ENCODE measurements at regions not wholly inside any gene's neighbourhood (a gene's known extent, or its start where the extent isn't known, plus 50 kb on each side); places are given as distances from the start of the nearest gene placed in this dataset.
"Not testable (repeated sequence)": the region's sequence is repeated elsewhere in the genome, so short reads cannot be mapped to it uniquely, and the experiment has no call there.

DNA sequence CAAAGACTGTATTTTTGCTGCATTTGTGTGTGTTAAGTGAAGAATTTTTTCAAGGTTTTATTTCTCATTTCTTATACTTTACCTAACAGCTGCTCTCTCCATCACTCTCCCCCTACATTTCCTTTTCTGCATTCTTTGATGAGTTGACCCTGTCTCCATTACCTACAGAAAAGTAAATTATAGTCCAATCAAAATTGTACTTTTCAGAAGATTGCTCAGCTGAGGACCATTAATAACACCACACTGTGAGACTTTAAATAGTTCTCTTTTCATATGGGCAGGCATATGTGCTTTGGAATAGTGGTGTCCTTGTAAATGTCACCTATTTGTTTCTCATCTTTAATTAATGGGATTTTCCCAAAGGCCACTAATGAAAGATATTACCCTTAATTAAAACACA lies 234.7 kb upstream of the GPR149 start:
- DNase-seq (ENCODE audit: low spot score), result no peak

DNA sequence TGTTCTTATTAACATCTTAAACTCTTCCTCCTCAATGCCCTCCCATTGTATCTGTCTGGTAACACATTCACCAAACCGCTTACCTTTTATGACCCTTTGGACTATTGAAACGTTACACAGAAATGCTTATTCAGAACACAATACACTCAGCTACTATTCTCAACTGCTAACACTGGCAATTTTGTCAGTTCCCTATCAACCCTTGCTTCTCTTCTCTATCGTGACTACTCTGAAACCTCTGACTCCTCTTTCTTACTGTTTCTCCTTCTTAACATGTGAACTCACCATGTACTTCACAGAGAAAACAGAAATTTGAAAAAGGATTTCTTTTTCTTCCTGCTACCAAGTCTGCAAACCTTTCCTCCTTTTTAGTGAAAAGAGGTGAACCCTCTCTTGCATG lies 232.9 kb upstream of the GPR149 start:
- no peak for DNase-seq (ENCODE audit: low spot score)

GRCh38 chr3:154660811-154661210 lies 230.8 kb upstream of the GPR149 start:
- no peak for DNase-seq (ENCODE audit: low spot score)

GRCh38 chr3:154658000-154658399 lies 228.0 kb upstream of the GPR149 start:
- DNase-seq (ENCODE audit: low spot score), result no peak

- DNase-seq (ENCODE audit: low spot score), result no peak
Measured at GRCh38 chr3:154657218-154657617, 227.2 kb upstream of the GPR149 start.

GRCh38 chr3:154656486-154656885 lies 226.5 kb upstream of the GPR149 start:
- DNase-seq (ENCODE audit: low spot score), result no peak

- no peak for DNase-seq (ENCODE audit: low spot score)
Measured at GRCh38 chr3:154642145-154642544, 212.2 kb upstream of the GPR149 start.

DNA sequence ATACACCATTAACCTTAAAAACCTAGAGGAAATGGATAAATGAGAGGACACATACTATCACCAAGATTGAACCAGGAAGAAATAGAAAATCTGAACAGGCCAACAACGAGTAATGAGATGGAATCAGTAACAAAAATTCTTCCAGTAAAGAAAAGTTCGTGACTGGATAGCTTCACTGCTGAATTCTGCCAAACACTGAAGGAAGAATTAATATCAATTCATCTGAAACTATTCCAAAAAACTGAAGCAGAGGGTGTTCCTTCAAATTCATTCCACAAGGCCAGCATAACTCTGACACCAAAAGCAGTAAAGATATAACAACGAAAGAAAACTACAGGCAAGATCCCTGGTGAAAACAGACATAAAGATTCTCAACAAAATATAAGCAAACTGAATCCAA lies 195.8 kb upstream of the GPR149 start:
- no peak for DNase-seq (ENCODE audit: low spot score)

GRCh38 chr3:154619621-154620020 lies 189.6 kb upstream of the GPR149 start:
- DNase-seq (ENCODE audit: low spot score), result not testable (repeated sequence)

- no peak for DNase-seq (ENCODE audit: low spot score)
Measured at GRCh38 chr3:154616298-154616697, 186.3 kb upstream of the GPR149 start.

DNA sequence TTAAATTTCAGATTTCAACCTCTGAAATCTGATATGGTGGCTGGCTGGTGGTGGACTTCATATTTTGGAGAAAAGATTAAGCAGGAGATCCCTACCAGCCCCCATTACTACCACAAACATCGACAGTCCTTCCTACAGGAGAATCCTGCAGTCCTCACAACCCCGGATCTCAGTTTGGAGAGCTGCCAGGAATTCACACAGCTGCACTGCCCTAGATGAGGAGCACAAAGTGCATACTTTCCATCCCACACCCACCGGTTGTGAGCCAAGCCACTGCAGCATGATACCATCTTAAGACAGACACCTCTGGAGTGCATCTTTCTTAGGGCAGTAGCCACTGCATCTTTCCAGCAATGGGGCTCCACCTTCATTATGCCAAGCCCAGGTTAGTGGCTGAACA lies 185.5 kb upstream of the GPR149 start:
- DNase-seq (ENCODE audit: low spot score), result no peak

GRCh38 chr3:154614601-154615000 lies 184.6 kb upstream of the GPR149 start:
- no peak for DNase-seq (ENCODE audit: low spot score)

- DNase-seq (ENCODE audit: low spot score), result no peak
Measured at GRCh38 chr3:154614078-154614477, 184.1 kb upstream of the GPR149 start.

- DNase-seq (ENCODE audit: low spot score), result no peak
Measured at GRCh38 chr3:154602241-154602640, 172.3 kb upstream of the GPR149 start.

GRCh38 chr3:154598166-154598565 lies 168.2 kb upstream of the GPR149 start:
- DNase-seq (ENCODE audit: low spot score), result no peak

- no peak for DNase-seq (ENCODE audit: low spot score)
Measured at GRCh38 chr3:154590675-154591384, 160.8 kb upstream of the GPR149 start.

- no peak for DNase-seq (ENCODE audit: low spot score)
Measured at GRCh38 chr3:154588831-154589230, 158.8 kb upstream of the GPR149 start.

GRCh38 chr3:154584974-154585373 lies 155.0 kb upstream of the GPR149 start:
- DNase-seq (ENCODE audit: low spot score), result no peak

DNA sequence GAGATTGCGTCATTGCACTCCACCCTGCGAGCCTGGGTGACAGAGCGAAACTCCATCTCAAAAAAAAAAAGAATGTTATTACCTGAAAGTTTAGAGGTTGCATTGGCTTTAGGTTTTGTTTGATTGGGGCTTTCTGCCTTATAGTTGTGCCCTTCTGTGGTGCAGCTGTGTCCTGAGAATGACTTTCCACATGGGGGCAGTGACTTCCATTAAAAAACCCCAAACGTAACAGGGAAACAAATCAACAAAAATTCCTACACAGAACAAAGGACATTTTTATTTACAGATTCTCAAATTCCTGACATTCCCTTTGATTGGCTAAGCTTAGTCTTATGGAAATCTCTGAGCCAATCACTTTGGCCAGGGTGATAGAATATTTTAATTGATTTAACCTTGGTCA lies 154.1 kb upstream of the GPR149 start:
- DNase-seq (ENCODE audit: low spot score), result no peak

- DNase-seq (ENCODE audit: low spot score), result no peak
Measured at GRCh38 chr3:154583086-154583634, 153.2 kb upstream of the GPR149 start.

DNA sequence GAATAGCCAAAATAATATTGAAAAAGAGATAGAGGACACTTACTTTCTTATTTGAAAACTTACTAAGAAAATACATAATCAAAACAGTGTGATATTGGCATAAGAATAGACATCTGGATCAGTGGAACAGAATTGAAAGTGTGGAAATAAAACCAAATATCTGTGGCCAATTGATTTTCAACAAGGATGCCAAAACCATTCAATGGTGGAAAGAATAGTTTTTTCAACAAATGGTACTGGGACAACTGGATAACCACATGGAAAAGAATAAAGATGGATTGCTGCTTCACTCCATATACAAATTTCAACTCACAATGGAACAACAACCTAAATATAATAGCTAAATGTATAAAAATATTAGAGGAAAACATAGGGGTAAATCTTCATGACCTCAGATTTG lies 152.5 kb upstream of the GPR149 start:
- no peak for DNase-seq (ENCODE audit: low spot score)

DNA sequence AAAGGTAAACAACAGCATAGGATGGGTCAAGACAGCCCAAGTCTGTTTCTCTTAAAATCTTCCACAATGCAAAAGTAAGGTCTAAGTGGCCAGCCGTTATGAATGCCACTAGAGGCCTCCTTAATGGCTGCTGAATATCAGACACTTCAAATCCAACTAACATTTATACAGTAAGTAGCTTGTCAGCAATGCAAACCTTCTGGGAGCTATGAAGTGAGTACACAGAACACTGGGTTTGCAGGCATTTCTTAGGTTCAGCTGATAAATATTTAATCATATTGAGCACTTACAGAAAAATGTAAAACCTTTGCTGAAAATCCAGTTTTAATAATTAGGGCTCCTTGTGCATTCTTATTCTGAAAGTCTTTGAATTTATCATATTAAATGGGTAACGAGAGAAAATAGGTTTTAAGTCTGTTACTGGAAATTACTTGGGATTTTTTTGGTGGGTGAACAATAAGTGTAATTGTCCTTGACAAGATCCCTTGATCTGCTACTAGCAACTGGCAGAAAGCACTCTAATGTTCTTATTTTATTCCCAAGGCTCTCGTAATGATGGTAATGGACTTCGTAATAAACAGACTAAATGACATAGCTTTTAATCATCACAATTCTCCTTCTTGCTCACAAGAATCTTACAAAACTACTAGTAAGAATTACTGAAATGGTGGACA lies 141.7 kb upstream of the GPR149 start:
- DNase-seq (ENCODE audit: low spot score), result no peak

DNA sequence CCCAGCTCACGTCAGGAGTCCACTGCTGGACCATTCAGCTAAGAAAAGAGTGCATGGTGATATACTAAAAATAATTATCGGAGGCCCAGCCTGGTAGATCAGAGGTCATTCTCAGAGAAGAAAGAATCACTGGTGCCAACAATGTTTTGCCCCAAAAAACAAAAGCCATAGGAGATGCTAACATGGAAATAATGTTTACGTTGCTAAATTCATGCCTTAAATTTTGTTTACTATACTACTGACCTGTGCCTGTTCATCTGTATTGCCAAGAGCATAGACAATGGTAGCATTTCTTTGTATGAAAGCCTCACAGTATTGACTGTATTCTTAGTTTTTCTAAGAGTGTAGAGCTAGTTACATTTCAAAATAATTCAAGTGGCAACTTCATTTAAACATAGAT lies 138.1 kb upstream of the GPR149 start:
- no peak for DNase-seq (ENCODE audit: low spot score)

GRCh38 chr3:154559623-154560022 lies 129.6 kb upstream of the GPR149 start:
- no peak for DNase-seq (ENCODE audit: low spot score)
